H1 (cell line): ENCODE measurements at regions not wholly inside any gene's neighbourhood (a gene's known extent, or its start where the extent isn't known, plus 50 kb on each side); places are given as distances from the start of the nearest gene placed in this dataset.

Experiments used
- CTCF ChIA-PET: fragments of 300-600 bp; sonication (Branson Sonifier 250); formaldehyde crosslinking; loops from one replicate; lab custom pipeline; 2021; ENCODE audit not compliant: partially characterized antibody; lab: Charles Lee
- POLR2A ChIA-PET: fragments of 300-600 bp; sonication (Branson Sonifier 250); formaldehyde crosslinking; loops from one replicate; lab custom pipeline; 2021; ENCODE audit warnings: inconsistent platforms; ENCODE audit not compliant: partially characterized antibody; lab: Charles Lee
- DNase-seq, 2 experiments: peaks; one replicate each; pipeline versions ENCODE4 v3.0.0 to v3.0.0-alpha.2; 2010 to 2022; ENCODE audit warnings: low spot score in 2 of 2, low read depth in 1 of 2, mixed read lengths in 1 of 2
- FAIRE-seq: peaks from 2 replicates; lab custom pipeline; 2011; peaks lifted over from hg19 to GRCh38; lab: Jason Lieb, UNC
- H2AFZ ChIP-seq: 2 replicates; pipeline ENCODE4 v1.8.1; 2012; ENCODE audit warnings: low read length, inconsistent platforms
- H2AK5ac ChIP-seq: 2 replicates; pipeline ENCODE4 v1.6.1; 2013; ENCODE audit warnings: low read depth, low read length
- H2BK120ac ChIP-seq: replicated peaks from 2 replicates; pipeline ENCODE3; 2013; ENCODE audit warnings: low read depth, low read length, inconsistent platforms
- H2BK12ac ChIP-seq: 2 replicates; pipeline ENCODE4 v1.6.1; 2013; ENCODE audit warnings: low read depth, low read length
- H2BK15ac ChIP-seq: 2 replicates; pipeline ENCODE4 v1.6.1; 2013; ENCODE audit warnings: low read length
- H2BK20ac ChIP-seq: 2 replicates; pipeline ENCODE4 v1.6.1; 2013; ENCODE audit warnings: low read length
- H2BK5ac ChIP-seq: 2 replicates; pipeline ENCODE4 v1.6.1; 2013; ENCODE audit warnings: low read depth, low read length
- H3K14ac ChIP-seq: 2 replicates; pipeline ENCODE4 v1.6.1; 2013; ENCODE audit warnings: inconsistent platforms; ENCODE audit not compliant: insufficient read length
- H3K18ac ChIP-seq: 2 replicates; pipeline ENCODE4 v1.6.1; 2013; ENCODE audit warnings: low read length; ENCODE audit errors: extremely low read depth
- H3K23ac ChIP-seq: 2 replicates; pipeline ENCODE4 v1.6.1; 2013; ENCODE audit warnings: inconsistent platforms; ENCODE audit not compliant: insufficient read length
- H3K23me2 ChIP-seq: 2 replicates; pipeline ENCODE4 v1.6.1; 2013; ENCODE audit warnings: low read depth, low read length
- H3K27ac ChIP-seq: 2 replicates; pipeline ENCODE4 v1.6.1; 2011; ENCODE audit warnings: low read depth, low read length, inconsistent platforms
- H3K27me3 ChIP-seq, 4 experiments: replicated peaks in 1 of 4; 1 replicate in 1 of 4; 2 replicates in 3 of 4; pipeline versions ENCODE4 v1.6.1 to v1.8.1; 2011 to 2013; ENCODE audit warnings: low read length in 3 of 4, mild to moderate bottlenecking in 3 of 4, inconsistent platforms in 2 of 4, mixed read lengths in 2 of 4, moderate library complexity in 1 of 4; ENCODE audit not compliant: control insufficient read depth in 3 of 4, insufficient read depth in 3 of 4; ENCODE audit errors: extremely low read depth in 1 of 4
- H3K36me3 ChIP-seq, 4 experiments: 2 replicates each; pipeline versions ENCODE4 v1.6.1 to v1.8.1; 2011 to 2013; ENCODE audit warnings: mild to moderate bottlenecking in 4 of 4, low read length in 3 of 4, moderate library complexity in 2 of 4, control low read depth in 1 of 4, inconsistent platforms in 1 of 4; ENCODE audit not compliant: insufficient read depth in 4 of 4, control insufficient read depth in 2 of 4
- H3K4ac ChIP-seq: replicated peaks from 2 replicates; pipeline ENCODE3; 2013; ENCODE audit warnings: low read length, low read depth, mixed read lengths, inconsistent platforms; ENCODE audit not compliant: insufficient read length
- H3K4me1 ChIP-seq, 4 experiments: replicated peaks in 1 of 4; 1 replicate in 1 of 4; 2 replicates in 3 of 4; pipeline versions ENCODE4 v1.6.1 to v1.8.1; 2011 to 2013; ENCODE audit warnings: low read length in 3 of 4, inconsistent platforms in 2 of 4, mixed read lengths in 1 of 4; ENCODE audit not compliant: insufficient read depth in 4 of 4, control insufficient read depth in 3 of 4
- H3K4me2 ChIP-seq, 2 experiments: 2 replicates each; pipeline versions ENCODE4 v1.6.1 to v1.8.1; 2011 to 2013; ENCODE audit warnings: low read depth in 2 of 2, low read length in 2 of 2, control low read depth in 1 of 2, inconsistent platforms in 1 of 2, mild to moderate bottlenecking in 1 of 2; ENCODE audit not compliant: insufficient read depth in 1 of 2
- H3K4me3 ChIP-seq, 4 experiments: fragments of 200-600, 300-600 bp in 1 of 4; sonication (generic), shearing (Covaris generic), sonication (Bioruptor Twin) in 1 of 4; 2 replicates each; pipeline versions ENCODE4 v1.5.1 to v1.8.1; 2011 to 2016; ENCODE audit warnings: low read length in 4 of 4, low read depth in 3 of 4, control low read depth in 2 of 4, inconsistent platforms in 2 of 4, mild to moderate bottlenecking in 2 of 4, mixed read lengths in 1 of 4, moderate library complexity in 1 of 4; ENCODE audit not compliant: insufficient read depth in 2 of 4; ENCODE audit errors: extremely low read depth in 1 of 4
- H3K56ac ChIP-seq: replicated peaks from 2 replicates; pipeline ENCODE3; 2013; ENCODE audit warnings: low read depth, mild to moderate bottlenecking, mixed read lengths, low read length, inconsistent platforms; ENCODE audit not compliant: insufficient read length
- H3K79me1 ChIP-seq: 2 replicates; pipeline ENCODE4 v1.6.1; 2013; ENCODE audit warnings: low read depth, low read length, control low read depth
- H3K79me2 ChIP-seq, 2 experiments: 2 replicates each; pipeline versions ENCODE4 v1.6.1 to v1.8.1; 2012 to 2013; ENCODE audit warnings: low read length in 2 of 2, mild to moderate bottlenecking in 2 of 2, inconsistent platforms in 1 of 2; ENCODE audit not compliant: insufficient read depth in 2 of 2, control insufficient read depth in 1 of 2
- H3K9ac ChIP-seq, 4 experiments: replicated peaks in 1 of 4; 1 replicate in 1 of 4; 2 replicates in 3 of 4; pipeline versions ENCODE4 v1.6.1 to v1.8.1; 2011 to 2013; ENCODE audit warnings: low read depth in 3 of 4, low read length in 3 of 4, control low read depth in 2 of 4, mild to moderate bottlenecking in 2 of 4, moderate library complexity in 2 of 4, inconsistent platforms in 1 of 4; ENCODE audit errors: extremely low read depth in 1 of 4
- H3K9me3 ChIP-seq, 2 experiments: 2 replicates each; pipeline versions ENCODE4 v1.6.1 to v1.8.1; 2012 to 2013; ENCODE audit warnings: mild to moderate bottlenecking in 2 of 2, moderate library complexity in 2 of 2, control low read depth in 1 of 2, inconsistent platforms in 1 of 2, low read depth in 1 of 2, low read length in 1 of 2, mixed read lengths in 1 of 2; ENCODE audit not compliant: insufficient read depth in 2 of 2
- H4K20me1 ChIP-seq, 2 experiments: replicated peaks in 1 of 2; 2 replicates each; pipeline versions ENCODE3 to v1.8.1; 2011 to 2013; ENCODE audit warnings: inconsistent platforms in 2 of 2, low read length in 2 of 2, mild to moderate bottlenecking in 1 of 2; ENCODE audit not compliant: insufficient read depth in 2 of 2, control insufficient read depth in 1 of 2
- H4K5ac ChIP-seq: 2 replicates; pipeline ENCODE4 v1.6.1; 2013; ENCODE audit warnings: low read length, low read depth, mixed read lengths, inconsistent platforms; ENCODE audit not compliant: insufficient read length
- H4K8ac ChIP-seq: 2 replicates; pipeline ENCODE4 v1.8.0; 2013; ENCODE audit warnings: mild to moderate bottlenecking, moderate library complexity, low read length, inconsistent platforms; ENCODE audit not compliant: insufficient read depth; ENCODE audit errors: extremely low read depth
- H4K91ac ChIP-seq: replicated peaks from 2 replicates; pipeline ENCODE3; 2013; ENCODE audit warnings: low read length, mixed read lengths, inconsistent platforms; ENCODE audit not compliant: insufficient read length
- HDAC2 ChIP-seq, 2 experiments: fragments of 300-600 bp in 1 of 2; sonication (generic) in 1 of 2; IDR thresholded peaks; 2 replicates each; pipeline ENCODE4 v1.6.1; 2011 to 2012; ENCODE audit warnings: low read depth in 2 of 2, low read length in 2 of 2, mild to moderate bottlenecking in 2 of 2, moderate library complexity in 2 of 2, borderline replicate concordance in 1 of 2, inconsistent platforms in 1 of 2
- JUN ChIP-seq: IDR thresholded peaks from 2 replicates; pipeline ENCODE4 v1.6.1; 2011; ENCODE audit warnings: low read depth, mild to moderate bottlenecking, improper control_type of control experiment, low read length
- KDM5A ChIP-seq: fragments of 200-600 bp; IDR thresholded peaks from 2 replicates; pipeline ENCODE4 v1.7.1; 2012; ENCODE audit warnings: mild to moderate bottlenecking, low read length, inconsistent platforms, mixed read lengths
- PHF8 ChIP-seq: fragments of 200-600 bp; sonication (generic); conservative IDR thresholded peaks from 2 replicates; pipeline ENCODE4 v1.7.1; 2012; ENCODE audit warnings: low read depth, mild to moderate bottlenecking, inconsistent platforms, low read length, moderate library complexity
- RXRA ChIP-seq: IDR thresholded peaks from 2 replicates; pipeline ENCODE4 v1.6.1; 2011; ENCODE audit warnings: low read depth, mild to moderate bottlenecking, low read length, moderate library complexity; ENCODE audit not compliant: insufficient read depth
- SUZ12 ChIP-seq: fragments of 200-600 bp; sonication (generic); IDR thresholded peaks from 2 replicates; pipeline ENCODE4 v1.6.1; 2012; ENCODE audit warnings: mild to moderate bottlenecking, inconsistent platforms, low read length, moderate library complexity, mixed read lengths
- TAF1 ChIP-seq: IDR thresholded peaks from 2 replicates; pipeline ENCODE4 v1.6.1; 2011; ENCODE audit warnings: mild to moderate bottlenecking, low read depth, low read length
- WGBS, 2 experiments: shearing (Covaris generic) in 1 of 2; methylation state at CpG; one replicate each; pipeline versions ENCODE4 v1.1.6 to v1.1.7; 2013 to 2015; ENCODE audit warnings: low lambda C conversion rate in 2 of 2, mixed read lengths in 2 of 2, inconsistent platforms in 1 of 2, low coverage in 1 of 2, missing lambda C conversion rate in 1 of 2; ENCODE audit not compliant: insufficient replicate concordance in 2 of 2, insufficient coverage in 1 of 2, insufficient read length in 1 of 2; ENCODE audit errors: extremely low coverage in 1 of 2, missing lambda C conversion rate in 1 of 2; 5-methylcytosine and 5-hydroxymethylcytosine counted together

GRCh38 chr3:106208251-106208650, 339.4 kb upstream of the CBLB start:
- Histone ChIP-seq H4K5ac (no peak overlapping the region), H4K91ac (no peak overlapping the region), H3K79me1 (no peaks in the 10 kb centered on the region), H3K56ac (no peak overlapping the region), H2BK20ac (no peak overlapping the region), H3K4ac (no peak overlapping the region), H3K79me2 (no peaks in the 10 kb centered on the region), H3K4me2 (no peak overlapping the region), H3K27ac (no peak overlapping the region), H3K18ac (no peak overlapping the region), H4K20me1 (no peaks in the 10 kb centered on the region), H3K9me3 (no peaks in the 10 kb centered on the region), H2BK5ac (no peak overlapping the region), H3K36me3 (no peaks in the 10 kb centered on the region), H2AK5ac (no peak overlapping the region), H3K4me1 (no peaks in the 10 kb centered on the region; a peak in 1 of 7 replicates), H3K23me2 (no peaks in the 10 kb centered on the region), H3K27me3 (peaks cover 0 to 1% (median 0%) of the 10 kb centered on the region in 4 experiments; a peak in 1 of 7 replicates), H3K14ac (no peak overlapping the region), H2BK12ac (no peak overlapping the region), H2BK120ac (no peak overlapping the region), H3K9ac (no peak overlapping the region), H3K23ac (no peak overlapping the region), H2BK15ac (no peak overlapping the region), H2AFZ (no peak overlapping the region), H4K8ac (no peak overlapping the region), H3K4me3 (no peak overlapping the region)
- ChIA-PET POLR2A (no interaction called here), CTCF (no interaction called here)
- FAIRE-seq = no peak
- DNase-seq = no peak
- WGBS, 2 experiments = 87% methylated on average over 4 of the region's 4 CpGs; no CpG with 5 or more reads in 1 of the 2 experiments
- TF ChIP-seq SUZ12 (no peak), KDM5A (no peak), RXRA (no peak), JUN (no peak), TAF1 (no peak), PHF8 (no peak), HDAC2 (IDR thresholded peaks at IDR 0.05; ENCODE audit: borderline replicate concordance in 1 of 2, low read depth in 2 of 2, low read length in 2 of 2) (no peak)
